ENCODE measurements at regions not wholly inside any gene's neighbourhood (a gene's known extent, or its start where the extent isn't known, plus 50 kb on each side); places are given as distances from the start of the nearest gene placed in this dataset.

GRCh38 chr4:54359919-54360650 is 131.0 kb downstream of the PDGFRA start:
- no peak for DNase-seq

- no peak for DNase-seq
These were observed 133.9 kb downstream of the PDGFRA start for GRCh38 chr4:54363037-54363436.

- no peak for DNase-seq
These were observed 136.6 kb downstream of the PDGFRA start for GRCh38 chr4:54365691-54366090.

GRCh38 chr4:54367059-54367458 is 138.0 kb downstream of the PDGFRA start:
- DNase-seq: no peak

GRCh38 chr4:54368281-54369265 is 139.5 kb downstream of the PDGFRA start:
- no peak for DNase-seq

GRCh38 chr4:54371173-54371572 is 142.1 kb downstream of the PDGFRA start:
- DNase-seq: no peak

- DNase-seq: no peak
These were observed 143.9 kb downstream of the PDGFRA start for GRCh38 chr4:54372951-54373350.

- no peak for DNase-seq
These were observed 144.7 kb downstream of the PDGFRA start for GRCh38 chr4:54373718-54374210.

- DNase-seq: no peak
These were observed 149.4 kb downstream of the PDGFRA start for GRCh38 chr4:54378461-54378860.

GRCh38 chr4:54384152-54384551 is 155.1 kb downstream of the PDGFRA start:
- no peak for DNase-seq

GRCh38 chr4:54384563-54384962 is 155.5 kb downstream of the PDGFRA start:
- DNase-seq: peak; percentile 34

- DNase-seq: no peak
These were observed 157.1 kb downstream of the PDGFRA start for GRCh38 chr4:54386042-54386669.

GRCh38 chr4:54386693-54387092 is 157.6 kb downstream of the PDGFRA start:
- no peak for DNase-seq

GRCh38 chr4:54390670-54391069 is 161.6 kb downstream of the PDGFRA start:
- no peak for DNase-seq

- no peak for DNase-seq
These were observed 162.0 kb downstream of the PDGFRA start for GRCh38 chr4:54391104-54391503.

- no peak for DNase-seq
These were observed 163.4 kb downstream of the PDGFRA start for GRCh38 chr4:54392479-54392878.

GRCh38 chr4:54393243-54393642 is 164.2 kb downstream of the PDGFRA start:
- DNase-seq: no peak

GRCh38 chr4:54395013-54395527 is 166.0 kb downstream of the PDGFRA start:
- no peak for DNase-seq

- DNase-seq: no peak
These were observed 171.1 kb downstream of the PDGFRA start for GRCh38 chr4:54400188-54400587.

- DNase-seq: peak; percentile 48
These were observed 171.7 kb downstream of the PDGFRA start for GRCh38 chr4:54400802-54401201.

- no peak for DNase-seq
These were observed 173.9 kb downstream of the PDGFRA start for GRCh38 chr4:54402880-54403480.

- peak; percentile 19 for DNase-seq
These were observed 174.8 kb downstream of the PDGFRA start for GRCh38 chr4:54403700-54404453.

All from NCI-H1436 (cell line).